ENCODE measurements at regions not wholly inside any gene's neighbourhood (a gene's known extent, or its start where the extent isn't known, plus 50 kb on each side); places are given as distances from the start of the nearest gene placed in this dataset.

DNA sequence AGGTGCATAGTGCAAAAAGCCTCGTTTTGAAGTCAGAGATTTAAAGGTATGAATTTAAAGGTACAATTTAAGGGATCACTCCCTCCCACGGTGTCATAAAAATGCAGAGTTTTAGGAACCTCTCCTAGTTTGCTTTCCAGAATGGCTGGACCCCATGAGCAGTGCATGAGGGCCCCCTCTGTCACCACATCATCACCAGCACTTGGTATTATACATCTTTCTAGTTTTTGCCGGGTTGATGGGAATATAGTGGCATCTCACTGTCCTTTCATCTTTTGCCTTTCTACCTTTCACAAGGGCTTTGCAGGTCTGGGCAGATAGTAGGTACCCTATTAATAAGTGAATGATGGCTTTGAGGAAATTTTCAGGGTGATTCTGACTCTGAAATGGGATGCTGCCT is 103.6 kb upstream of the AGBL1 start:
- H3K4me3 Mint-ChIP-seq = no peak overlapping the region
- H3K27ac Mint-ChIP-seq = no peak overlapping the region
- H3K36me3 Mint-ChIP-seq (ENCODE audit: low read depth) = no peaks in the 10 kb centered on the region

DNA sequence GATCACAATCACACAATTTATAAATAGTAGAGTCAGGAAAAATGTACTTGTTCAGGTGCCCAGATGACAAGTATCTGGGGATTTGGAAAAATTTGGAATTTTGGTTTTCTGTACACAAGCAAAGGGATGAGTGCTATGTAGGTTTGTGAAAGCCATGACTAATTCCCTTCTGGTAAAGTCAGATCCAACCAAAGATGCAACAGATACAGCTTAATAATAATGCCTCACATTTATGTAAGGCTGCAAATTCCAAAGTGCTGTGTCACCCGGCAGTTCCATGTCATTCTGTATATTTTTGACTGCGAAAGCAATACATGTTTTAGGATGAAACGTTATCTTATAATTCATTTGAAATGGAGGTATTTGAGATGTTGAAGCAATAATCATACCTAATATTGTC is 102.7 kb upstream of the AGBL1 start:
- H3K36me3 Mint-ChIP-seq (ENCODE audit: low read depth) = no peaks in the 10 kb centered on the region
- DNase-seq = no peak
- TF ChIP-seq, protein P1, sequence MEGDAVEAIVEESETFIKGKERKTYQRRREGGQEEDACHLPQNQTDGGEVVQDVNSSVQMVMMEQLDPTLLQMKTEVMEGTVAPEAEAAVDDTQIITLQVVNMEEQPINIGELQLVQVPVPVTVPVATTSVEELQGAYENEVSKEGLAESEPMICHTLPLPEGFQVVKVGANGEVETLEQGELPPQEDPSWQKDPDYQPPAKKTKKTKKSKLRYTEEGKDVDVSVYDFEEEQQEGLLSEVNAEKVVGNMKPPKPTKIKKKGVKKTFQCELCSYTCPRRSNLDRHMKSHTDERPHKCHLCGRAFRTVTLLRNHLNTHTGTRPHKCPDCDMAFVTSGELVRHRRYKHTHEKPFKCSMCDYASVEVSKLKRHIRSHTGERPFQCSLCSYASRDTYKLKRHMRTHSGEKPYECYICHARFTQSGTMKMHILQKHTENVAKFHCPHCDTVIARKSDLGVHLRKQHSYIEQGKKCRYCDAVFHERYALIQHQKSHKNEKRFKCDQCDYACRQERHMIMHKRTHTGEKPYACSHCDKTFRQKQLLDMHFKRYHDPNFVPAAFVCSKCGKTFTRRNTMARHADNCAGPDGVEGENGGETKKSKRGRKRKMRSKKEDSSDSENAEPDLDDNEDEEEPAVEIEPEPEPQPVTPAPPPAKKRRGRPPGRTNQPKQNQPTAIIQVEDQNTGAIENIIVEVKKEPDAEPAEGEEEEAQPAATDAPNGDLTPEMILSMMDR (conservative IDR thresholded peaks at IDR 0.05) = no peak

More for the DNA sequence above, 103.6 kb upstream of the AGBL1 start:
- no peak overlapping the region for H3K9ac ChIP-seq (ENCODE audit: extremely low read depth, low read length, poor library complexity, severe bottlenecking)
- H3K27ac ChIP-seq (ENCODE audit: low read depth, low read length) = no peak overlapping the region
- DNase-seq = no peak
- Mint-ChIP-seq H3K27me3 (ENCODE audit: insufficient read depth) (no peaks in the 10 kb centered on the region), H3K9me3 (peaks cover 6% of the 10 kb centered on the region), H3K4me1 (no peaks in the 10 kb centered on the region)
- no peaks in the 10 kb centered on the region for H3K36me3 ChIP-seq (ENCODE audit: control insufficient read depth, insufficient read depth, low read length)
- no peaks in the 10 kb centered on the region for H3K9me3 ChIP-seq (ENCODE audit: control insufficient read depth, low read length)
- no peak overlapping the region for H3K4me3 ChIP-seq (ENCODE audit: low read length)
- H3K4me1 ChIP-seq (ENCODE audit: control insufficient read depth, insufficient read depth, low read length) = no peaks in the 10 kb centered on the region
- TF ChIP-seq, protein P1 (conservative IDR thresholded peaks at IDR 0.05) = no peak
- WGBS, 2 experiments (ENCODE audit: insufficient coverage in 1 of 2, insufficient read length in 1 of 2) = 69 to 82% methylated on average over 2 to 3 of the region's 3 CpGs
- no peaks in the 10 kb centered on the region for H3K27me3 ChIP-seq (ENCODE audit: control insufficient read depth, insufficient read depth, low read length, poor library complexity, severe bottlenecking)

GRCh38 chr15:85977586-85977985 is 102.1 kb upstream of the AGBL1 start:
- Mint-ChIP-seq H3K27ac (no peak overlapping the region), H3K4me3 (no peak overlapping the region), H3K36me3 (ENCODE audit: low read depth) (no peaks in the 10 kb centered on the region), H3K27me3 (ENCODE audit: insufficient read depth) (peaks cover 4% of the 10 kb centered on the region), H3K4me1 (no peaks in the 10 kb centered on the region), H3K9me3 (peaks cover 10% of the 10 kb centered on the region)
- H3K27ac ChIP-seq (ENCODE audit: low read depth, low read length) = no peak overlapping the region
- no peak overlapping the region for H3K4me3 ChIP-seq (ENCODE audit: low read length)
- 88 to 90% methylated on average over 1 to 2 of the region's 2 CpGs for WGBS, 2 experiments (ENCODE audit: insufficient coverage in 1 of 2, insufficient read length in 1 of 2)
- no peaks in the 10 kb centered on the region for H3K27me3 ChIP-seq (ENCODE audit: control insufficient read depth, insufficient read depth, low read length, poor library complexity, severe bottlenecking)
- H3K36me3 ChIP-seq (ENCODE audit: control insufficient read depth, insufficient read depth, low read length) = no peaks in the 10 kb centered on the region
- H3K9me3 ChIP-seq (ENCODE audit: control insufficient read depth, low read length) = no peaks in the 10 kb centered on the region
- TF ChIP-seq, protein P1 (conservative IDR thresholded peaks at IDR 0.05) = no peak
- DNase-seq = no peak
- no peaks in the 10 kb centered on the region for H3K4me1 ChIP-seq (ENCODE audit: control insufficient read depth, insufficient read depth, low read length)
- H3K9ac ChIP-seq (ENCODE audit: extremely low read depth, low read length, poor library complexity, severe bottlenecking) = no peak overlapping the region

More for the DNA sequence above, 102.7 kb upstream of the AGBL1 start:
- H3K4me3 ChIP-seq (ENCODE audit: low read length) = no peak overlapping the region
- no peak overlapping the region for H3K4me3 Mint-ChIP-seq
- H3K9ac ChIP-seq (ENCODE audit: extremely low read depth, low read length, poor library complexity, severe bottlenecking) = no peak overlapping the region
- H3K4me1 Mint-ChIP-seq = no peaks in the 10 kb centered on the region
- H3K27ac ChIP-seq (ENCODE audit: low read depth, low read length) = no peak overlapping the region
- H3K9me3 Mint-ChIP-seq = peaks cover 10% of the 10 kb centered on the region
- no peaks in the 10 kb centered on the region for H3K27me3 ChIP-seq (ENCODE audit: control insufficient read depth, insufficient read depth, low read length, poor library complexity, severe bottlenecking)
- no peaks in the 10 kb centered on the region for H3K9me3 ChIP-seq (ENCODE audit: control insufficient read depth, low read length)
- 67 to 73% methylated on average over 2 to 3 of the region's 3 CpGs for WGBS, 2 experiments (ENCODE audit: insufficient coverage in 1 of 2, insufficient read length in 1 of 2)
- H3K36me3 ChIP-seq (ENCODE audit: control insufficient read depth, insufficient read depth, low read length) = no peaks in the 10 kb centered on the region
- H3K27me3 Mint-ChIP-seq (ENCODE audit: insufficient read depth) = peaks cover 4% of the 10 kb centered on the region
- no peaks in the 10 kb centered on the region for H3K4me1 ChIP-seq (ENCODE audit: control insufficient read depth, insufficient read depth, low read length)
- H3K27ac Mint-ChIP-seq = no peak overlapping the region

Measured in endodermal cell (in vitro differentiated cells).